ENCODE measurements at regions not wholly inside any gene's neighbourhood (a gene's known extent, or its start where the extent isn't known, plus 50 kb on each side); places are given as distances from the start of the nearest gene placed in this dataset.

DNA sequence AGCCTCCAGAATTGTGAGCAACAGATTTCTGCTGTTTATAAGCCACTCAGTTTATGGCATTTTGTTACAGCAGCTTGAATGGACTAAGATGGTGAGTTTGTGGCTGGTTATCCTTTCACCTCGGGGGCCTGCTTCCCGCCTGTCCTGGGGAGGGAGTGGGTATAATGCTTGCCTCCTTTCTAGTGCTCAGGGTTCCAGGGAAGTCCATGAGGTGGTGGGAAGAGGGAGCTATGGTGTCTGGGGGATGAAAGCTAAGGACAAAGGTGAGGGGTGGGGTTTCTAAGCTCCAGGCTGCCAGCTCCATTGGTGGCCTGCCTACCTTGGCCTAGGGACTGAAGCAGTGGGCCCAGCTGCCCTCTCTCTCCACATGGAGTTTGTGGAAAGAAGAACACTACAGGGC lies 50.2 kb upstream of the SDK2 start:
- no peak for DNase-seq

DNA sequence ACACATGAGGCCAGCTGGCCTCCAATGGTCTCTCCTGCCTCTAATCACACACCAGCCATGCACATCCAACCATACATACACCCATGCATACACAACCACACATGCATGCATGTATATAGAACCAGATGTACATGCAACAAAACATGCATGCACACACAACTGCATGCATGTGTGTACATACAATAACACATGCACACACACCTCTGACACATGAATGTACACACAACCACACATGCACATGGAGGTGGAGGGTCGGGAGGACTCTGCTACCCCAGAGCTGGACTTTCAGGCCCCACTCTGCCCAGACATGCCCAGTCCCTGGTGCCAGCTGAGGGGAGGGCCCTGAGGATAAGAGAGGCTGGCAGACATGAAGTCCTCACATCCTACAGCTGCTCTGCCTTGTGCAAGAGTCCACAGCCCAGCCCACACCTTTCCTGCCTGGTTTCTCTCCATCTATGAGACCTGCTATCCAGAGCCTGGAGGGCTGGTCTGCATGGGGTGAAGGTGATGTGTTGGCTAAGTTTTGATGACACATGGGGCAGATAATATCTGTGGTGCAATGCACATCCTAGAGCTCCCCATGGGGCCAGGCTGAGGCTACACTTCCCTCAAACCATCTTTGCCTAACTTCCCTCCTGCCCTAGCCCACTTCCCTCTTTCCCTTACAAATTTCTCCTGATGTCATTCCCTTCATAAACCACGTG lies 50.9 kb upstream of the SDK2 start:
- no peak for DNase-seq

DNA sequence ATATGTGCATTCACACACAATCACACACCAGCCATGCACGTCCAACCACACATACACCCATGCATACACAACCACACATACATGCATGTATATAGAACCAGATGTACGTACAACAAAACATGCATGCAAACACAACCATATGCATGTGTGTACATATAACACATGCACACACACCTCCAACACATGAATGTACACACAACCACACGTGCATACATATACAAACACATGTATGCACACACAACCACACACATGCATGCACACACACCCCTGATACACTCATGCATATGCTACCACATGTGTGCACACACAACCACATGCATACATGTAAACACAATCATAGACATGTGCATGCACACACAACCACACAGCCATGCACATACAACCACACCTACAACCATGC lies 52.0 kb upstream of the SDK2 start:
- DNase-seq = no peak

DNA sequence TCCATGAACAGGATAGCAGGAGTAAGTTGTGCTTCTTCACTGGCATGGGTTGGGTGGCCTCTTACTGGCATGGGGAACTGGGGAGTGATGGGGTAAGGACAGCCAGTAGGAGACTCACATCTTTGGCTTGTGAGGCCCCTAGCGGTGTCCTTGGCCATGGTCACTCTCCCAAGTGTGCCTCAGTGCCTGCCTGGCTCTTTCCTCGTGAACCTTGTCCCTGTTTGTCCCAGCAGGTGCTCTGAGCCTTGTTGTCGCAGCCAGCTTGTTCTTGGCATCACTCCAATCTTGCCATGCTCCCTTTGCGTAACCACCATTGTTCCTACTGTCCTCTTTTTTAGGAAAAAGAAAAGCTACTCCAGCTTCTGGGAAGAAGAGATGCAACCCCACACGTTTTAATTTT lies 53.6 kb upstream of the SDK2 start:
- no peak for DNase-seq

DNA sequence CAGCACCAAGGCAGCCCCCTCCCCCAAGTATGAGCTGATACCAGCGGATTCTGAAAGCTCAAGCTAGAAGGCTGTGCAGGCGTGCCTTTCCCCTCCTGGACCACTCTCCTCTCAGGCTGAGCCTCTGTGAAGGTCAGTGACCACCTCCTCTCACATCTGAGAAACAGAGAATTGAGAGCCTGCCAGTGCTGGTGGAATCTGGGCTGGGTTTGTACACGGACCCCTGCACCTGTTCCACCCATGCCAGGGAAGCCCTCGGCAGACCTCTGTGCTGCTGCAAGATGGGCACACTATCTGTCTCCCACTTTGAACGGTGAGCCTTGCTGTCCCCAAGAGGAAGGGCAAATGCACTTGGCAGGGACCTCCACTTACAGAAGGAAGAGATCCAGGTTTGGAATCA lies 54.7 kb upstream of the SDK2 start:
- no peak for DNase-seq

DNA sequence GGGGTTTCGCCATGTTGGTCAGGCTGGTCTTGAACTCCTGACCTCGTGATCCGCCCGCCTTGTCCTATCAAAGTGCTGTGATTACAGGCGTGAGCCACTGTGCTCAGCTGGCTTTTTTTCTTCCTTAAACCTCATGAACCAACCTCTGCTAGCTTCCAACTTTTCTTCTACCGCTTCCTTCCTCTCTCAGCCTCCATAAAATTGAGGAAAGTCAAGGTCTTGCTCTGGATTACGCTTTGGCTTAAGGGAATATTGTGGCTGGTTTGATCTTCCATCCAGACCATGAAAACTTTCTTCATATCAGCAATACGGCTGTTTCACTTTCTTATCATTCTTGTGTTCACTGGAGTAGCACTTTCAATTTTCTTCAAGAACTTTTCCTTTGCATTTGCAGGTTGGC lies 57.5 kb upstream of the SDK2 start:
- DNase-seq = no peak

DNA sequence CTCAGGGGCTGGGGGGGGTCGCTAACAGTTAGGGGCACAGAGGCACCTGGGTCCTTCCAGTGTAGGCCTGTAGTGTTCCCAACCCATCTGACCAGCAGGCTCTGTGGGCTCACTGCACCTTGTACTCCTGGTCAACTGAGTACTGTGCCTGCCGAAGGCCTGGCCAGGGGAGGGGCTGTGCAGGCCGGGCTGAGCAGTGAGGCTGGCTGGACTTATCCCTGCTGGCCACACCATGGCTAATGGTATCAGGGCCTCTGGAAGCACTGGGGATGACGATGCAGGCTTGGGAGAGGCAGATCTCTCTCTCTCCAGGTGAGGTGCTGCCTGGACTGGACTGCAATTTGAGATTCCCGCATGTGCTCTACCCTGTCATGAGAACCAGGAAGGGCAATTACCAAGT lies 58.9 kb upstream of the SDK2 start:
- no peak for DNase-seq

DNA sequence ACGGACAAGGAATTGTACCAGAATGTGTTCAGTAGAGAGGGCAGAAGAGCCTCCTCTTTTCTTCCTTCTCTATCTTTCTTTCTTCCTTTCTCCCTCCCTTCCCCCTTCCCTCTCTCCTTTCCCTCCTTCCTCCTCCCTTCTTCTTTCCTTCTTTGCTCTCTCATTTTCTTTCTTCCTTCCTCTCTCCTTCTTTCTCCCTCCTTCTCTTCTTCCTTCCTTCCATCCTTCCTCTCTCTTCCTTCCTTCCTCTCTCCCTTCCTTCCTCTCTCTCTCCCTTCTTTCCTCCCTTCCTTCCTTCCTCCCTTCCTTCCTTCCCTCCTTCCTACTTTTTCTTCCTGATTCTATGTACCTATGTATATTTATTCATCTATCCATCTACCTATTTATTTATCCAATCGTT lies 59.7 kb upstream of the SDK2 start:
- DNase-seq = no peak

DNA sequence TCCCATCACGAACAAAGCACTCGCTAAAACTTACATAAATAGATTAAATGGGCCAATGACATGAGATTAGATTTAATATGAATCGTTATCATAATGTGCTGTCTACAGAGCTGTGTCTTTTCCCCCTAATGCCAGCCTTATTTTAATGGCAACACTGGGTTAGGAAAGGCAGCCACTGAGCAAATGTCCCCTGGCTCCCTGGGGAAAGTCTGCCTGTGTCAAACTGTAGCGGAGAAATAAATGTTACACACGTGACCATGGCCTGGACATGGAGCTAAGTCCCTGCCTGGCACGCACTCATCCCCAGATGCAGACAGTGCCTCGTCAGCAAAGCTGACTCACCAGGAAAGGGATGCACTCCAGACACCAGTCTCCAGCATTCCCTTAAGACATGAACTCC lies 61.3 kb upstream of the SDK2 start:
- peak in 1 of 2 donors; percentile 35 for DNase-seq

DNA sequence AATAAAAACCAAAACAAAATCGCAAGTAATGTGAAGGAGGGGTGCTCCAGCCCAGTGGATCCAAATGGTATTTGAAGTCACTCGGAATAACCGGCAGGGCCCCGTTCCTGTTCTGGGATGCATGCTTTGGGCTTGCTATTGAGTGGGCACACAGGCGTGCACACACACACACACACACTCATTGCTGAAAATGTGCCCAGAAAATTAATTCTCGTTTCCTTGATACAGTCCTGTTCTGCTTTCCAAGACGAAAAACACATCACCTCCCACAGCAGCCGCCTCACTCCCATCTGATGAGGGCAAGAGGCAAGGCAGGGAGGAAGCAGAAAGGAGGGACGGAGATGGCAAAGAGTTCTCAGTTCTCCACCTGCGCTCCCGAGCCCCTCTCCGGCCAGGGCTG lies 62.2 kb upstream of the SDK2 start:
- DNase-seq = no peak

DNA sequence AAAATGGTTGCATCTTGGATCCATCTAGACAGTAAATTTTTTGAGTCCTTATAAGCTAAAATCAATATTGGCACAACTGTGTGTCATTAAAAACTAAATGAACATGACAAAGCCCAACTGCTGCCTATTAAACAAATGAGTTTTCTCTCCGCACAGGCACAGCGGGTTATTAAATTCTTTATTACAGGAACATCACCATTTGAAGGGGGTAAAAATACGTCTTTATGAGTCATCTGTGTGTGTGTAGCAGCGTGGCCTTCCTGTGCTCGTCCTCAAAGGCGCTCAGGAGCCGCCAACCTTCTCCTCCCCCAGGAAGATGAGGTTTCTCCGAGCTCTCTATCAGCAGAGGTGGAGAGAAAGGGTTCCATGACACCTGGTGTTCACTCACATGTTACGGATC lies 62.6 kb upstream of the SDK2 start:
- no peak for DNase-seq

DNA sequence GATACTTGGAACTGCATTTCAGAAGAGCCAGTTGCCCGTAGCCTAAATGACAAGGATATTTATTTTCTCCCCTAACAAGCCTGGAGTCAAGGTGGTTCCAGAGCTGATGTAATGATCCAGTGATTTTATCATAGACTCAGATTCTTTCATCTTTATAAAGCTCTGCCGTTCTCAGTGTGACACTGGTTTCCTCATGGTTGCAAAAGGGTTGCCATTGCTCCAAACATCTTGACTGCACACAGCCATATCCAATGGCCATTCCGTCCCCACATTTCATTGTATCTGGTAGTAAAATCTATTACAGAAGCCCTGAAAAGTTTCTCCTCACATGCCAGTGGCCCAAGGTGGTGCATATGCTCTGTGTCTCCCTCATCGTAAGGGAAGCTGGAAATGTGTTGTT lies 63.1 kb upstream of the SDK2 start:
- DNase-seq = no peak

DNA sequence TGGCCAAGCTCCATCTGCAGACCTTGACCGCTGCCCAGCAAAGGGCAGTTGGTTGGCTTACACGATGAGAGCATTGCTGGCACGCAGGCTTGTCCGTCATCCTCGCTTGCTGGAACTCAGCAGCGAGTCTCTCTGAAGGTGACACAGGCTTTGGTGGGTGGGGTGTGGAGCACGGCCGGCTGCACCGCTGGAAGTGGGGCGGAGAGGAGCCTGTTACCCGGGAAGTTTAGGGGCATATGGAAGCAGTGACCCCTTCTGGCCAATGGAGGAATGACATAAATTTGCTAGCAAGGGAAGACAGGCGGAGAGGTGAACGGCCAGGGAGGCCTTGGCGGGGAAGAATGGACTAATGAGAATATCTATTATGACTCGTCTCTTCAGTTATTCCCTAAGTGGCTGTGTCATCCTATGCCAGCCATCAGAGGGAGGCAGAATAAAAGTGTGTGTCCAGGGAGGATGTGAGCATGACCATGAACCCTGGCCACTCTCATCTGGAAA lies 65.9 kb upstream of the SDK2 start:
- peak; percentile 24 to 57 for DNase-seq

DNA sequence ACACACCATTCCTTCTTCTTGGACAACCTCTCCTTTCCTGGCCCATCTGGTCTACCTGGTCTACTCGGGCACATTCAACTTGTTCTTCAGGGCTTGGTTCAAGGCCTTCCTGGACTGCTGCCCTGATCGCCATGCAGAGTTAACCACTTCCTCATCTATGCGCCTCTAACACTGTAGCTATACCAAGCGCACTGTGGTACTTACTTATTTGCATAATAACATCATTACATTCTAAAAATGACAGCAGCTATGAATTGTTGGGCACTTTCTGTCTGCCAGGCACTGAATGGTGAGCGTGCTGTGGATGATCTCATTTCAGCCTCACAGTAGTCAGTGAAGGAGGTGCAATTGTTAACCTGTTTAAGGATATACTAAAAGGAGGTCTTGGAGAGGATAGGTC lies 66.9 kb upstream of the SDK2 start:
- DNase-seq = no peak

DNA sequence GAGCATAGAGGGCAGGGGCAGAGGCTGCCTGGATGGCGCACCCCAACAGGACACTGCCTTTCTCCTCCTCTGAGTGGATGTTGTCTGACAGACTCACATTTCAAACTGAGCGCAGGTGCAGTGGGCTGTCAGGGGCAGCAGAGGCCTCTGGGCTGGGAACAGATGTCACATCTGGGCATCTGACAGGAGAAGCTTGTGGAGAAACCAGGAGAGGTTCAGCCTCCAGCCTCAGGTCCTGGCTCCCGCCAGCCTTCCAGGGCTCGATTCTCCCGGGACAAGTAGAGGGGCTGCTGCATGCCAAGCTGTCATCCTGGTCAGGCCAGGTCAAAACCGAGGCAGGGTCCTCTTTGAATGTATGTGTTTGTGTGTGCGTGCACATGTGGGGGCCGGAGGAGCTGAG lies 67.7 kb upstream of the SDK2 start:
- no peak for DNase-seq

DNA sequence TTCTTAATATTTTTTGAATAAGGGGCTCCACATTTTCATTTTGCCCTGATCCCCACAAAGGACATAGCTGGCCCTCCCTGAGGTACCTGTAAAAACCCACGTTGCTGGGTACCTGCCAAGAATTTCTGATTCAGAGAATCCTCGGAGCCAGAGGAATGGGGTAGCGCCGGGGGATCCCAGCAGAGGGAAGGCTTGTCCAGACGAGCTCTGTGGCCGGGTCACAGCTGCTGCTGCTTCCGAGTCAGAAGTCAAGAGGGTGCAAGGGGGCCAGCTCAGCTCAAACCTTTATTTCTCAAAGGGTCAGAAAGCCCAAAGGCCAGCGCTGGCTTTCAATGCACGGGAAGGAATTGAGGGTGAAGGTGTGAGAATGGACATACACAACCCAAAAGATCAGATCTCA lies 68.9 kb upstream of the SDK2 start:
- no peak for DNase-seq

DNA sequence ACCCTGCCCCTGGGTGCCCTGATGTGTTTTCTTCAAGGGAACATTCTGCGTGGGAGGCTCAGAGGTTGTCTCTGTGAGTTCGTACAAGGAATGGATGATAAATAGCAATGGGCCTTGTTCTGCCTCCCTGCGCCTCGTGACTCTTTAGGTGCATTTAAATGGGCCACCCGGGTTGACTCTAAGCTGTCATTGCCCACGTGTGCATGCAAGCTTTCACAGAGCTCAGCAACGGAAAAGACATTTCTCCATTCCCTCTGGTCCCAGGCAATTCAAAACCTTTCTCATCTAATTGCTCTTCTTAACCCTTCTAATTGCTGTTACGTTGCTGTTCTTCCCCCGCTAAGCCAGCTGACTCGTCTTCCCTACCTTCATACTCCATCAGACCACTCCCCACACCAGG lies 71.5 kb upstream of the SDK2 start:
- no peak for DNase-seq

DNA sequence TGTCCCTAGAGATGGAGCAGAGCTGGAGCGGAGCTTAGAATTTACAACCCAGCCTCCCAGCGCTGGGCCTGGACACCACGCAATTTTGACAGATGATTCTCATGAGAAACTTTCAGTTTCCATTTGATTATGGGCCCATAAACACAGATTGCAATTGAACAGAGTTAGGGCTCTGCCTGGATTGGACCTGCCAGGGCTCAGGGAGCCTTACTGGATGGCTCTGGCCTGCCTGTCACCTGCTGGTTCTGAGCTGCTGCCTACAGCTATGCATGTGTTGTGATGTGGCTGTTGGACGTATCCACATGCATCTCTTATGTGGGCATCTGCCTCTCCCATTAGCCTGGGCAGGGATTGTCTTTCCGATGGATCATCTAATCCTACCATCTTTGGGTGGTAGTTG lies 73.4 kb upstream of the SDK2 start:
- DNase-seq = no peak

DNA sequence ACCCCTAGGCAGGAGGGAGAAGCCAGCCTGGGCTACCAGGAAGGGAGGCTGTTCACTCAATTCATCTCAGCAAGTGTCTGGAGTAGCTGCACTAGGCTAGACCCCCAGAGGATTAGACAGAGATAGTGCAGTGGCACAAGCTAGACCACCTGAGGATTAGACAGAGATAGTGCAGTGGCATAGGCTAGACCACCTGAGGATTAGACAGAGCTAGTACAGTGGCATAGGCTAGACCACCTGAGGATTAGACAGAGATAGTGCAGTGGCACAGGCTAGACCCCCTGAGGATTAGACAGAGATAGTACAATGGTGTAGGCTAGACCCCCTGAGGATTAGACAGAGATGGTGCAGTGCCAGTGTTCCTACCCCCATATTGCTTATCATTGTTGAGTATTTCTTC lies 74.1 kb upstream of the SDK2 start:
- DNase-seq = no peak

DNA sequence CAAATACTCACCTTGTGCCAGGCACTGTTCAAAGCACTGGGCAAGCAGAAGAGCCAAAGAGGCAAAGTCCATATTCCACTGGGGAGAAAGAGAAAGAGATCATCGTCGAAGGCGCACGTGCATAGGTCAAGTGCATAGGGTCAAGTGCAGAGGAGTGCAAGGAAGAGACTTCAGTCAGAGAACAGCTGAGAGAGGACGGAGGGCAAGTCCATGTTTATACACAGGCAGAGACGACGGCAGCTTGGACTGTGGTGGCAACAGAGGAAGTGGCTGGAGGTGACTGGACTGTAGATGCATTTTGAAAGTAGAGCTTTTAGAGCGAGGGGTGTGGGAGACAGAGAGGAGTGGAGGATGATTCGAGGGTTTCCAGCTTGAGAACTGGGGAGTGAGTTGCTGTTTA lies 74.7 kb upstream of the SDK2 start:
- peak in 1 of 2 donors; percentile 16 for DNase-seq

DNA sequence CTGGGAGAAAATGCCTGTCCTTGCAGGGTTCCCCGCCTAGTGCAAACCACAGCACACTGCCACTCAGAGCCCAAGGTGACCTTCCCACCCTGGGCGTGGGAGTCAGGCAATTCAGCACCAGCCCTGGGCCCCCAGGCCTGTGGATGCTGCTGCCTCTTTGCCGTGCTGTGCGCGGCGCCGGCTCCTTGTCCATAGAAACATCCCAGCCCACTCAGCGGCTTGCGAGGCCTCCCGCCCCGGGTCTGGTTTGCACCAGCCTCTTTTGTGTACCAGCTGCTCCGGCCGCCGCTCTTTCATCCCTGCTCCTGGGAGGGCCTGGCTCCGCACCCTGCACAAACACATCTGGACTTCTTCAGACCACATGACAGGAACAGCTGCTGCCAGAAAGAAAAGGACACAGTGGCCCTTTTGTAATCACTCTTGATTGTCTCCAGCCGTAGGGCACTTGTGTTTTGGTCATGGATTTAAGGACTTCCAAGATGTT lies 75.4 kb upstream of the SDK2 start:
- peak; percentile 85 to 90 for DNase-seq

DNA sequence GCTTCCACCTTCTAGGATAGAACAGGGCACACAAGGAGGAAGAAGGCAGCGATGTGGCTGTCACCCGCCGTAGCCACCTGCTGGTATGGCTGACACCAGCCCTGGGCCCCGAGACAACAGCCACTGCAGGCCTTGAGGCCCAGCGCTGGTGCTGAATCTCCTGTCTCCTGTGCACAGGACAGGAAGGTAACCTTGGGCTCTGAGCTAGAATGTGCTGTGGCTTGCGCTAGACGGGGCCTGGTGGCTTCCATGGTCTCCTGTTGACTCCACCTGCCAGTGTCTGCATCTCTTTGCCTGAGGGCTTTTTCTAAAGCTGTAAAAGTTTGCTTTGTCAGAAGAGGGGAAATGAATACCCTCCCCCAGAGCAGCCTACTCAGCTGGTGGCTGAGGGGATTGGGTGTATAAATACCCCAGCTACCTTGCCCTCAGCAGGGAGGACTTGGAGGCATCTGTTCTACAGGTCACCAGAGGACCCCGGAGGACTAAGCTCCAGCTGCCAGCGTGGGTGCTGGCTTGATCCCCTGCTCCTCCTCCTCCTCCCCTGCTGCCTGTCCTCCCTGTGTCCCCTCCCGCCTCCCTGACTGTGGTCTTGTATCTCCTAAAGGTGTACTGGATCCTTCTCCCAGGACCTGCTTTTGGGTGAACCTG lies 76.1 kb upstream of the SDK2 start:
- DNase-seq = no peak

DNA sequence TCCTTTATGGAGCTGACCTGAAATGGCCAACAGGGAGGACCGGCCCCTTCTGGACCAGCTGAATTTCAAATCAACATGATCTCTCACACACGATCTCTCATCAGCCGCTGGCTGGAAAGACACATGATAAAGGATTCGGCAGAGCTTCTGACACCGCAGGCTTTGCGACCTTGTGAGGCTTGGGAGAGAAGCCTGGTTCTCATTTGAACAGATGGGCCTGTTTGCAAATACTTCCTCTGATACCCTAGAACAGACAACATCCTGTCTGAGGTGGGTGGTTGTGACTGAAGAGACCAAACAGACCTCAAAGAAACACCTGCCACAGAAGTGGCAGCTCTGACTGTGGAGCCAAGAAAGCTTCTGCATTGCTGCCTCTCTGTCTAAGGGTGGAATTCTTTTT lies 77.9 kb upstream of the SDK2 start:
- no peak for DNase-seq

DNA sequence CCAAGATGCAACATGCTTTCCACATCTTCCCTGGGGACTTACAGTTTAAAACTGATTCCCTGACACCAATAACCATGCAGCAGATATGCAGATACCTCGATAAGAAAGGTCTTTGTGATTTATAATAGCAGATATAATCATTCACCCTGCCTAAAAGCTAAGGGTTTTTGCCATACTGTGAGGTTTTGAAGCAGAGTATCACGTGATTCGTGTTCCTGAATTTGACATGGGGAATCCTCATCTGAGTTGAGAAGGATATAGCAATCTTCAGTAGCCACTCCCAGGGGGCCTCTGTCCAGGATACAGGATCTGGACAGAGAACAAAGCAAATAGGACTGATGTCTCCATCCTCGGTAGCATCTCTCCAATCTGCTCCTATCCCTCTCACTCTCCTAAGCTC lies 79.1 kb upstream of the SDK2 start:
- DNase-seq = no peak

DNA sequence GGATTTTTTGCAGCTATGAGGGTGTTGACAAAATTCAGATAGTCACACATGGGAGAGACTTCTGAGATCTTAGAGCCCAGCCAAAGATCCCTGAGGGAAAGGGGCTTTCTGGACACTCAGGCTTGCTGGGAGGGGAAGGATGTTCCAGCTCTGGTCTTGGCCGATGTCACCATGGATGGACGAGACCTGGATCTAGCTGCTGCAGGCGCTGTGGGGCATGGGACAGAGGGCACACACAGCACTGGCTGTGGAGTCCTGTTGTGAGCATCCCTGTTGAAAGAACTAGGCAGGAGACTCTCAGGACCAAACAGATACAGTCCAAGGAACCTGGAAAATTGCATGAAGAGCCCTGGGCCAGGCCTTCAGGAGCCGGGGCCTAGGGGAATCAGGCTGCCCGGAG lies 80.1 kb upstream of the SDK2 start:
- no peak for DNase-seq
